AG04450 (cell line): ENCODE measurements at regions not wholly inside any gene's neighbourhood (a gene's known extent, or its start where the extent isn't known, plus 50 kb on each side); places are given as distances from the start of the nearest gene placed in this dataset.

Source experiments
- CTCF ChIA-PET: fragments of 300-600, 350-600 bp; formaldehyde crosslinking; extraction: SDS; loops from one replicate; lab custom pipeline; 2022; ENCODE audit warnings: antibody characterized with exemption, inconsistent platforms; lab: Charles Lee
- POLR2A ChIA-PET: fragments of 350-600 bp; formaldehyde crosslinking; extraction: SDS; loops from one replicate; lab custom pipeline; 2021; ENCODE audit warnings: antibody characterized with exemption, inconsistent platforms; lab: Yijun Ruan, JAX
- DNase-seq: peaks from one replicate; pipeline ENCODE4 v3.0.0-alpha.2; 2011; ENCODE audit warnings: low read depth, low spot score
- H3K27ac ChIP-seq: one replicate; pipeline ENCODE4 v1.5.1; 2012; ENCODE audit warnings: low read depth, low read length, control low read depth
- H3K27me3 ChIP-seq: one replicate; pipeline ENCODE4 v1.6.0; 2012; ENCODE audit warnings: low read length; ENCODE audit not compliant: control insufficient read depth, insufficient read depth
- H3K4me3 ChIP-seq: 2 replicates; pipeline ENCODE4 v1.5.1; 2011; ENCODE audit warnings: mild to moderate bottlenecking, low read depth, low read length, control low read depth
- H3K9me3 ChIP-seq: 2 replicates; pipeline ENCODE4 v1.5.1; 2012; ENCODE audit warnings: low read length; ENCODE audit not compliant: control insufficient read depth, insufficient read depth
- CTCF ChIP-seq: IDR thresholded peaks from 2 replicates; pipeline ENCODE4 v1.5.1; 2011; ENCODE audit warnings: low read depth, low read length, control low read depth, inconsistent platforms

DNA sequence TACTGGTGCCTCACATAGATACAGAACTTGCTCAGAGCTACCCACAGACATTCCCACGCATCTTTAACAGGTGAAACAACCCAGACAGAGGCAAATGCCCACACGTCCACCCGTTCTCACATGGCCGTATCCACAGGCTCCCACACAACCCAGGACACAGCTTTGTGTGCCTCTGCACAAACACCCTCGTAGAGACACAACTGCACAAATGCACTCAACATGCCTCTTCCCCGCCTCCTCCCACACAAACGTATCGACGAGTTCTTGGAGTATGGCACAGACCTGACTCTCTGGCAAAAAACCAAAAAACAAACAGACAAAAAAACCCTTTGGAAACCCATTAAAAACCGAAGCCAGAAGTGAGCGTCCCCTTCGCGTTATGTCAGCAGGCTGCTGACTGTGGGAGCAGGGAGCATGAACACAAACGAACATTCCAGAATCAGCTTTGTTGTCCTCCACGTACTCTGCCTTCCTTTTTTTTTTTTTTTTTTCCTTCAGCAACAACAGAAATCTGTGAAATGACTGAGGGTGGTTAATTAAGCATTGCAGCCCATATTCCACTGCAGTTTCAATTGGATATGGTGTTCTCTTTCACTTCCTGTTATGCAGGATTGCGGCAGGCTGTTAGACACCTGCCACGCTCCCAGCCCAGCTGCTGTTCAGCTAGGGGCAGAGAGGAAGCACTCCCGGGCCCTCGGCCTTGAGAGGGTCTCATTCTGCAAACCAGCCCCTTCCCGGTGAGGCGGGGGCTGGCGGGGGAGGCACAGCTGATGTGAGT, 313.7 kb downstream of the MAF start:
- no peak for TF ChIP-seq CTCF
- ChIA-PET POLR2A (no interaction called here), CTCF (interaction anchor here (0.6 kb wide), 1 partner anchor 49 kb away, joined by 4 read pairs; no protein-coding TSS in a partner anchor)

DNA sequence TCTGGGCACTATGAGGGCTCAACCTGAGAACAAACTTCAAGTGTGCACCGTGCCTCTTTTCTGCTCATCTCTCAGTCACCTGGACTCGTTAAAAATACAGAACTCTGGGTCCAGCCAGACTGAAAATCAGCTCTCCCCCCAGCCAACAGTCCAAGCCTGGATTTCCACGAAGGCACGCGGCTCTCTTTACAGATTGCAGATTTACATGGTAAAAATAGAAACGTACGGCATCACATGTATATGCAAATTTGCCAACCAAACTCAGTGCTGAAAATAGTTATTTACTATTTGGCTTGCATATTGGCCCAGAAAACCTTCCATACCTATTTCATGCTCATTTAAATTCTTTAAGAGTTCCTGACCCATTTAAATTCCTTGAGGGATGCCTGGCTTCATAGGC, 315.8 kb downstream of the MAF start:
- ChIA-PET CTCF (no interaction called here), POLR2A (no interaction called here)
- no peak overlapping the region for H3K27ac ChIP-seq
- no peak for DNase-seq
- TF ChIP-seq CTCF, result no peak
- no peaks in the 10 kb centered on the region for H3K27me3 ChIP-seq
- H3K9me3 ChIP-seq, result peaks cover 43% of the 10 kb centered on the region
- no peak overlapping the region for H3K4me3 ChIP-seq

More for the DNA sequence above, 313.7 kb downstream of the MAF start:
- Histone ChIP-seq H3K27me3 (no peaks in the 10 kb centered on the region), H3K9me3 (peaks cover 40% of the 10 kb centered on the region), H3K4me3 (no peak overlapping the region), H3K27ac (no peak overlapping the region)
- no peak for DNase-seq

DNA sequence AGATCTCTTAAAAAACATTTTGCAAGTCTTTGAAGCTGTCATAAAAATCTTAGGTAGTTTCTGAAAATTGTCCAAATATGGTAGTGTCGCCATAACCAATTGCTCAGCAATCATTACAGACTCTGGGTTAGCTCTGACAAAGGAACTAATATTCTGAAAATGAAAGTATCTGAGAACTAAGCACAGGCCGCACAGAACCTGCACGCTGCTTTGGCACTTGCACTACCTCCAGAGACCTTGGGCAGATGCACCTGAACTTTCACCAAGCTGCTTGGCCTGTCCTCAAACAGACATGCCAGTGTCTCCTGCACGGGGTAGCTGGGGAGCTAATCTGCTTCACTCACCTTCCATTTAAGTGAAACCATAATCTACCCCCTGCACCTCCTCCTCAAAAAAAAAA, 317.0 kb downstream of the MAF start:
- H3K27me3 ChIP-seq, result no peaks in the 10 kb centered on the region
- no peak for DNase-seq
- TF ChIP-seq CTCF, result no peak

DNA sequence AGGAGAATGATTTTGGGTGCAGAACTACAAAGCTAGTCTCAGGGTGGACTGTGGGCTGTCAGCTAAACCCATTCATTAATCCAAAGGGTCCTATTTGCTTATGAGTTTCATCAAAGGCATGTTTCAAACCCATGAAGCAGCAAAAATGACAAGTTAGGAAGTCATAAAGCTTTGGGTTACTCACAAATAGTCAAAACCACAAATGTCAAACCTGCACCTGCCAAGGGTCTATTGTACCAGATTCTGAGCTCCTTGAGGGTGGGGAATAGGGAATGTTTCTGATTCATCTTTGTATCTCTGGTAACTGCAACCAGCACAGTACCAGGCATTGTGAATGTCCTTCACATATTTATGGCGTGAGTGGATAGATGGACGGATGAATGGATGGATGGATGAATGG, 317.7 kb downstream of the MAF start:
- CTCF ChIA-PET, result no interaction called here
- no peak for DNase-seq
- peaks cover 47% of the 10 kb centered on the region for H3K9me3 ChIP-seq
- TF ChIP-seq CTCF, result no peak
- no peak overlapping the region for H3K27ac ChIP-seq
- no peak overlapping the region for H3K4me3 ChIP-seq
- POLR2A ChIA-PET, result no interaction called here
- no peaks in the 10 kb centered on the region for H3K27me3 ChIP-seq

More for the DNA sequence above, 317.0 kb downstream of the MAF start:
- H3K27ac ChIP-seq, result no peak overlapping the region
- ChIA-PET POLR2A (no interaction called here), CTCF (no interaction called here)
- H3K4me3 ChIP-seq, result no peak overlapping the region
- peaks cover 45% of the 10 kb centered on the region for H3K9me3 ChIP-seq

GRCh38 chr16:79278506-79278905, 322.0 kb downstream of the MAF start:
- ChIA-PET POLR2A (no interaction called here), CTCF (no interaction called here)
- DNase-seq, result no peak
- no peak for TF ChIP-seq CTCF
- H3K27ac ChIP-seq, result no peak overlapping the region
- H3K27me3 ChIP-seq, result no peaks in the 10 kb centered on the region
- no peak overlapping the region for H3K4me3 ChIP-seq
- peaks cover 43% of the 10 kb centered on the region for H3K9me3 ChIP-seq
